Stimulated activated CD4-positive, alpha-beta T cell treated with anti-CD3 and anti-CD28 coated beads, Interleukin-4, amount 100 ng/mL, for 1 hour (primary cell): ENCODE measurements at regions not wholly inside any gene's neighbourhood (a gene's known extent, or its start where the extent isn't known, plus 50 kb on each side); places are given as distances from the start of the nearest gene placed in this dataset.

Experiments used
- DNase-seq: peaks from one replicate; pipeline ENCODE4 v3.0.0-alpha.2; 2020

- no peak for DNase-seq
Observed at GRCh38 chr2:129133692-129134641, 815.3 kb upstream of the HS6ST1 start.

DNA sequence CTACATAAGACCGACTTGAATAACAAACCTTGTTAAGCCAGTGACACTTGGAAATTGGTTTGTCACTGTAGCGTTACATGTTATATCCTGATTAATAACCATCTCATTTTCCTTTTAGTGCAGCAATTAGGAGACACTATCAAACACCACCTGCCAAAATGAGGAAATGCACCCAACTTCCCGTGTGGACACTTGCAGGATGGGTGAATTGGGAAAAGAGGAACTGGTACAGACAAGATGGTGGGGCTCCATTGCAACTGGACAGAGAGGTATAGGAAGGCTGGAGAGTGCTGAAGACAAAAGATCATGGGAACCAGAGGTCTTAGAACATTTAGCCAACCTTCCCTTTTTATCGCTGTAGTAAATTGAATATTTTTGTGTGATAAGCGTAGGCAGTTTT is 816.3 kb upstream of the HS6ST1 start:
- DNase-seq, result no peak

- no peak for DNase-seq
Observed at GRCh38 chr2:129139380-129139779, 820.7 kb upstream of the HS6ST1 start.

DNA sequence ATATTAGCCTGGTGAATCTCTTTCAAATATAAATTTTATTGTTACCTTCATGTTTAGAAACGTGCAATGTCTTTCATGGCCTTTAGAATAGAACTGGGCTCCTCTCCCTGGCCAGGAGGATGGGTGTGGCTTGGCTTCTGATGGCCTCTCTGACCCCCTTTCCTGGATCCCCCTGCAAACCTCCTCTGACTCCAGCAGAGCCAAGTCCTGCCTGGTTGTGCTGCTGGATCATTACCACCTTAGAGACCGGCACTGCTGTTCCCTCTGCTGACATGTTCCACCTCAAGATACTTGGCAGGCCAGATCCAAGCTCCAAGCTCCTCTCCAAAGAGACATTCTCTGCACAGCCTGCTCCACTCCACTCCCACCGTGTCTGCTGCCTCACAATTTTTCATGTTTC is 823.8 kb upstream of the HS6ST1 start:
- no peak for DNase-seq

DNA sequence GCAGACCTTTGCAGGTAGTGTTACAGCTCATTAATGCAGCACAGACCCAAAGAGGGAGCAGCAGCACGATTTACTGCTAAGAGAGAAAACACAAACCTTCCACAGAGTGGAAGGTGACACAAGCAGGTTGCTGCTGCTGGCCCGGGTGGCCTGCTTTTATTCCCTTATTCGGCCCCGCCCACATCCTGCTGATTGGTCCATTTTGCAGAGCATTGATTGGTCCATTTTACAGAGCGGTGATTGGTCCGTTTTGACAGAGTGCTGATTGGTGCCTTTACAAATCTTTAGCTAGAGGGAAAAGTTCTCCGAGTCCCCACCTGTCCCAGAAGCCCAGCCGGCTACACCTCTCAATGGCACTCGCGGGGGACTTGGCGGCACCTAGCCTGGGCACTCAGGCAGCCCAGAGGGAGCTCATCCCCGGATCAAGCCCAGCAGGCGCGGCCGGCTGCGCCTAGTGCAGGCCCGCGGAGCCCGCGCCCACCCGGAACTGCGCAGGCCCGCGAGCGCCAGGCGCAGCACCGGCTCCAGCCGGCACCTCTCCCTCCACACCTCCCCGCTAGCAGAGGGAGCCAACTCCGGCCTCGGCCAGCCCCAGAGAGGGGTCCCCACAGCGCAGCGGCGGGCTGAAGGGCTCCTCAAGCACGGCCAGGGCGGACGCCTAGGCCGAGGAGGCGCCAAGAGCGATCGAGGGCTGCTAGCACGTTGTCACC is 825.6 kb upstream of the HS6ST1 start:
- DNase-seq, result no peak

- DNase-seq, result no peak
Observed at GRCh38 chr2:129152514-129152913, 827.0 kb upstream of the RAB6C start.

DNA sequence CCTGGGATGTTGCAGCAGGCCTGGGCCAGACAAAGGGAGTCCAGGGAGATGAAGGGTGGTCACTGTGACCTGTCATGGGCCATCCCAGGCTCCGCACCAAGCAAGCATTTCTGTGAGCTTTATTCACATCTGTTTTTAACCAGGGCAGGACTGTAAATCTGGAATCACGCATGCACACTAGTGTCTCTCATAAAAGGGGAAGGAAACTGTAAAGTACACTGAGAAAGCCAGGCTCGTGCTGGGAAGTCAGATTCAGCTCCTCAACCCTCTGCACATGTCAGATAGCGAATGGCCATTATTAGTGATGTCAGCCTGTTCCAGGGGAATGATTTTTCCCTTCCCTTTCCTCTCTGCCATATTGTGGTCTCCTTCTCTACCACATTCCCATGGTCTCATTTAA is 818.6 kb upstream of the RAB6C start:
- no peak for DNase-seq

DNA sequence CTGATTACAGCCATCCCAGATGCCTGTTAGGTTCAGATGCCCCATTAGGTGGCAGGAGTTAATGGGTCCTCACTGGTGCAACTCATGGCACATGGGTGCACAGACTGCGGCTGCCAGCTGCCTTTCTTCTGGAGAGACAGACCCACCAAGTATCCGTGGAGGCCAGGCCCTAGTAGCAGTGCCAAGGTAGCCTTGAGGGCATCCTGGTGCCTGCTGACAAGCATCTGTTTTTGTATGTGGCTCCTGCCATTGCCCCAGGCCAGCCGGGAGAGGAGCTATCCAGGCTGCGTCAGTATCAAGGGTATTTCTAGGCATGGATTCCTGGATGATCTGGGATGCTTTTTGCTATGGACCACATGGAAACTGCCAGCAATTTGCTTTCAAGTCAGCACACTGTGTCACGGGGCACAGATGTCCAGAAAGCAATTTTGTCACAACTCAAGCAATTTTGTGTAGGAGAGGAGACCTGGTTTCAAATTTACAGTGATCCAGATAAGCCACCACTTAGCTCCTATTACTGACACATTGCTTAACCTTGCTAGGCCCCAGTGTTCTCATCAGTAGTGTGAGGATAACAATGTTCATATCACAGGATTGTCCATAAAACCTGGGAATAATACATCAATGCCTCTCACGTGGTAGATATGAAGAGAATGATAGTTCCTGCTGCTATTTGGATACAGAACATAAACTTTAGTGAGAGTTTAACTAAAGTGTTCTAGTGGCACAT is 815.1 kb upstream of the RAB6C start:
- DNase-seq, result no peak

DNA sequence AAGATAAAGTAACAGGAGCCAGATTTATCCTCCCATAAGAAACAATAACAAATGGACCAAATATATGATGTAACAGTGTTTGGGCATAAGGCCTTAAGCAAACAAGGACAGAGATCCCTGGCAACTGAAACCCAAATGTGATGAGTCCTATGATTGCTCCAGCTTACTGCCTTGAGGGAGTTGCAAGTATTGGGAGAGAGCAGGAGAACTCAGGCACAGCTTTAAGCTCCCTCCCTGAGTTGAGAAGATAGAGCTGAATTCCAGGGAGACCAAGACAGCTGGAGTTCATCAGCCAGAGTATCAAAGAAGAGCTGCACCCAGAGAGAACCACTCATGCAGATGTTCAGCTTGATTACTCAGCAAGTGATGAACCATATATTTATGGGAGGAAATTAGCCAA is 814.5 kb upstream of the RAB6C start:
- no peak for DNase-seq

GRCh38 chr2:129167456-129167855 is 812.0 kb upstream of the RAB6C start:
- no peak for DNase-seq

GRCh38 chr2:129170570-129170969 is 808.9 kb upstream of the RAB6C start:
- no peak for DNase-seq

DNA sequence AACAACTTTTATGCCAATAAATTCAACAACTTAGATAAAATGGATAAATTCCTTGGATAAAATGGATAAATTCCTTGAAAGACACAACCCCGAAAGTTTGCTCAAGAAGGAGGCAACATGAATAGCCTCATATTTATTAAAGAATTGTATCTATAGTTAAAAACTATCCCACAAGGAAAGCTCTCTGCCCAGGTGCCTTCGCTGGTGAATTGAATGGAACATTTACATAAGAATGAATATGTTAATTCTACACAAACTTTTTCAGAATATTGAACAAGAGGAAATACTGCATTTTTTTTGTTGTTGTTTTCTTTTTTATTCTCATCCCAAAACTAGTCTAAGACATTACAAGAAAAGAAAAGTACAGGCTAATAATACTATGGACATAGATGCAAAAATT is 805.3 kb upstream of the RAB6C start:
- DNase-seq, result no peak

DNA sequence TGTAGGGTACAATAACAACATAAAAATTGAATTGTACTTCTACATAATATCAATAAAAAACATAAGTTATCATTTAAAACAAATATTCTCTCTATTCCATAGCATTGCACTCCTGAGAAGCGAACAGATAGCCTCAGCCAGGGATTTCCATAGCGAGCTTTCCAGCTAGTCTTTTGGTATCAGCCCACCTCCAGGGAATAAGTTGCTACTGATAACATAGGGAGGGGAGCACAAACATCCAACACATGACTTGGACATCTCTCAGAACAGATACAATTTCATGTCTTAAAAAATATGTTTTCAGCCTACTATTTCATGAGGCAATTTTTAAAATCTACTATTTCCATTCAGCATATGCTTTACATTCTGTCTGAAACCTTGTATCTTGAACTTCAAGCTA is 804.4 kb upstream of the RAB6C start:
- DNase-seq, result no peak

GRCh38 chr2:129176375-129176774 is 803.1 kb upstream of the RAB6C start:
- no peak for DNase-seq

- no peak for DNase-seq
Observed at GRCh38 chr2:129178356-129178755, 801.1 kb upstream of the RAB6C start.

GRCh38 chr2:129179199-129179598 is 800.3 kb upstream of the RAB6C start:
- DNase-seq, result no peak

DNA sequence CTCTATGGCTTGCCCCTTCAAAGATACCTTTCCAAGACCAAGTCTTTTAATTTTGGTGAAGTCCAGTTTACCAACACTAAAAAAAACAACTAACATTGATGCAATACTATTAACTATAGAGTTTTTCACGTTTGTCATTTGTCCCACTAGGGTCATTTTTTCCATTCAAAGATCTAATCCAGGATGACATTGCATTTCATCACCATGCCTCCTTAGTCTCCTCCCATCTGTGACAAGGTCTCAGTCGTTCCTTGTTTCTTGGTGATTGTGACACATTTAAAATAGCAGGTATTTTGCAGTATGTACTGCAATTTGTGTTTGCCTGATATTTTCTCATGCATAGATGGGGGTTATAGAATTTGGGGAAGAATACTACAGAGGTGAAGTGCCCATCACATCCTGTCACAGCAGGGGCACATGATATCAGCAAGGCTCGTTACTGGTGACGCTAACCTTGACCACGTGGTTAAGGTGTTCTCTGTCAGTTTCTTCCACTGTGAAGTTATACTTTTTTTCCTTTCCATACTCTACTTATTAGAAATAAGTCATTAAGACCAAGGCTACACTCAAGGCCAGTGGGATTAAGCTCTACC is 799.2 kb upstream of the RAB6C start:
- DNase-seq, result no peak

GRCh38 chr2:129181433-129181832 is 798.0 kb upstream of the RAB6C start:
- DNase-seq, result no peak

DNA sequence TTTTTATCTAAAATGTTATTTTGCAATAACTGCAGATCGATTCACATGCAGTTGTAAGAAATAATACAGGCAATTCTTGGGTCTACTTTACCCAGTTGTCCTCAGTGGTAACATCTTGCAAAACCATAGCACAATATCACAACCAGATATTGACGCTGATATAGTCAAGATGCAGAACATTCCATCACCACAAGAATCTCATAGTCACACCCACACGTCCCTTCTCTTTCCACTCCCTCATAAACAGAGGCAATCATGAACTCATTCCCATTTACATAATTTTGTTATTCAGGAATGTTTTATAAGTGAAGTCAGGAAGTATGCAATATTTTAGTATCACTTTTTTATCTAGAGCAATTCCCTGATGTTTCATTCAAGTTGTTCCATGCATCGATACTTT is 797.5 kb upstream of the RAB6C start:
- no peak for DNase-seq

DNA sequence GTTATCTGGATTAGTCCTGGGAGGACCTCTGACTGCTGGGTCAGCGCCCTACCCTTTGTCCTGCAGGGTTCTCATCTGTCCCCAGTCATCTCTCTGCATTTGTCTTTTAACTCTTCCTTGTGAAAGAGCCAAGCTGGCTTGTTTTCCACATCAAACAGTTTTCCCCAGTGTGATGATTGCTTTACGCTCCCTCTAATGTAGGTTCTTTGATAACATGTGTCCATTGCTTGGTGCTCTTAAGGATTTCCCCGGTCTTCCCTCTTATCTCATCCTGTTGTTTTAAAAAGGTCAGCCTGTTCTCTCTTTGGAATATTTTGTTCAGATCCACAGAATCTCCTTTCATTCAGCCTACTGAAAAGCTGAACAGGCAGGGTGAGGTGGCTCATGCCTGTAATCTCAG is 792.1 kb upstream of the RAB6C start:
- DNase-seq, result no peak

- no peak for DNase-seq
Observed at GRCh38 chr2:129188451-129188850, 791.0 kb upstream of the RAB6C start.

DNA sequence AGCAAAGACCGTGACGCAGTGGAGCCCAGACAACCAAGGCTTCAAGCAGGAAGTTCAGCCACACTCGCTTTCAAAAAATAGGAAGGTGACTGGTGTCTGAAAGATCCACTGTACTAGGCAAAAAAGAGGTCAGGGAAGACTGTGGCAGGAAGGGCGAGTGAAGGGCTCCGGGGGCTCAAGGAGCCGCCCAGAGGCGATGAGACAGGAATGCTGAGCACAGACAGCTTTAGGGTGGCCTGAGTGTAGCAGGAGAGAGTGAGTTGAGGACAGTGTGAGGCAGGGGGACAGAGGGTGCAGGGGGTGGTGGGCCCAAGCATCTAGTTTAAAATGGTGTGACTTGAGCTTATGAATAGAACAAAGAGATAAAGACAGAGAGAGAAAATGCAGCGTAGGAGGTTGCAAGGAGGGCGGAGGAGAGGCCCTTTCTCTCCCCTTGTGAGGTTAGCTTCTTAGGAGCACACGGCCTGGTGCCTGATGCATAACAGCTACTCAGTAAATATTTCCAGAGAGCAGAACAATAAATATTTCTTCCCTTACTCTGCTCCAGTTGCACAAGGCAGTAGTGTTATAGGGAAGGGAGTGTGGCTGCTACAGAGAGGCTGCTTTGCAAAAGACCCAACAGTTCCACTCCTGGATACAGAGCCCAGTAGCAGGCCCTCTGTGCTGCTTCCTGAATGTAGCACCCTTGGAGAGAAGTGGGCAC is 789.7 kb upstream of the RAB6C start:
- no peak for DNase-seq

- no peak for DNase-seq
Observed at GRCh38 chr2:129190494-129190893, 789.0 kb upstream of the RAB6C start.
